GM12892 (cell line): ENCODE measurements at regions not wholly inside any gene's neighbourhood (a gene's known extent, or its start where the extent isn't known, plus 50 kb on each side); places are given as distances from the start of the nearest gene placed in this dataset.

Experiments
- DNase-seq: peaks from one replicate; pipeline ENCODE4 v3.0.0; 2011; ENCODE audit not compliant: insufficient read length
- FAIRE-seq: peaks from 2 replicates; lab custom pipeline; 2011; peaks lifted over from hg19 to GRCh38; lab: Jason Lieb, UNC
- POLR2A ChIP-seq: IDR thresholded peaks from 2 replicates; pipeline ENCODE4 v1.6.1; 2011; ENCODE audit warnings: low read depth, low read length, control low read depth
- POLR2AphosphoS5 ChIP-seq: IDR thresholded peaks from 2 replicates; pipeline ENCODE4 v1.6.1; 2011; ENCODE audit warnings: low read depth, low read length, control low read depth
- TAF1 ChIP-seq: IDR thresholded peaks from 2 replicates; pipeline ENCODE4 v1.6.1; 2011; ENCODE audit warnings: low read depth, mild to moderate bottlenecking, control low read depth, low read length, borderline replicate concordance

DNA sequence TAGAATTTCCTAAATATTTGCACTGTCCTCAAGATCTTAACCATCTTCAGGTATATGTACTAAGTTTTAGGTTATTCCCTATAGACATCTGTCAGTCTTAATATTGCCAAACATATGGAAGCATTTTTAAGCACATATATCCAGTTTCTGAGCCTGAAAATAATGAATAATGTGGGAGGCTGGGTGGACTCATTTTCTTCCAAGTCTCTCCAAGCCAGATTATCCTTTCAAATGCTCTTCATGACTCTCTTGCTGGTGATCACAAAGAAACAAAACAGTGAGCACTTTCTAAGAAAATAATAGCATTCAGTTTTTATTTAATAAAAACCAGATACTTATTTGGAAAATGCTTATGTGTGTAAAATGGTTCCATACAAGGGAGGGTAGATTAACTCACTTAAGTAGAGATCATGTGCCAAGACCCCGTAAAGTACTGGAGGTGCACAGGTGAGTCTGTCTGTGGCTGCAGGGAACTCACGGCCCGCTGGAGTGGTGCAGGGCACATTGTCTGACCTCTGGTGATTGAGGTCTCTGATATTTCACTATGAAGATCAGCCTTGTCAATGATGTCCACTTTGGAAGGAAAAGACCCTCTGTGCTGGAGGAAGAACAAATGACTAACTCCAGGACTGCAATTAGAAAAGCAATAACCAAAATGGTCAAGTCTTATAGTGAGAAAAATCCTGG lies 161.6 kb downstream of the TMEM18 start:
- FAIRE-seq (no peak), DNase-seq (no peak)
- TF ChIP-seq TAF1 = no peak
- no peak for TF ChIP-seq POLR2AphosphoS5
- no peak for TF ChIP-seq POLR2A

DNA sequence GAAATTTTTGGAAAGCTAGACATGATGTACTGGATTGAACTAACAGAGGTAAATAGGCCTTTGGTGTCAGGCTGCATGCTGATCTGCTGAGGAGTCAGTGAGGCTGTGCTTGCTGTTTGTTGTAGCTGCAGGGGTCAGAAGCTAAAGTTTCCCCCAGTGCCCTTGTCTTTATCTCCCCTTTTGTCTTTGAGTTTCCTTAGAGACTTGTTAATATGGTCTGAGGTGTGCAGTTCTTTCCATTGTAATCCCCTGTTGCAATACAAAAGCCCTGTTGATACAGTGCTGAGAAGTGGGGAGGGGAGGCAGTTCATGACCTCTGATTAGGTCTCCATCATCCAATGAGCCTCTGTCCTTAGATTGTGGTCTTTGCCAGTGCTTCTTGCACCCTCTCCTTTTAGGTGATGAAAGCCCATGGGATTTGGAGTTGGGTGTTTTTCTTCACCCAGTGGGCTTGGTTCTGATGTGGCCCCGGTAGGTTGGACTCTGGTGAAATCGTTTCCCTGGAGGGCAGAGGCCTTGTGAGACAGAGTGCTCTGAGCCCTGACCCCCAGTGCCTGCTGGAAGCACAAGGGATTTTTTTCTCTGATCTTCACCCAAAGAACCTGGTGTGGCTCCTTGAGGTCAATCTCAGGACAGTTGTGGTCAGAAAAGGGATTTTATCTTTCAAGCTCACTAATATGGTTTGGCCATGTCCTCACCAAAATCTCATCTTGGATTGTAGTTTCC lies 163.1 kb downstream of the TMEM18 start:
- DNase-seq (no peak), FAIRE-seq (no peak)
- TF ChIP-seq TAF1 (no peak), POLR2AphosphoS5 (no peak), POLR2A (no peak)

DNA sequence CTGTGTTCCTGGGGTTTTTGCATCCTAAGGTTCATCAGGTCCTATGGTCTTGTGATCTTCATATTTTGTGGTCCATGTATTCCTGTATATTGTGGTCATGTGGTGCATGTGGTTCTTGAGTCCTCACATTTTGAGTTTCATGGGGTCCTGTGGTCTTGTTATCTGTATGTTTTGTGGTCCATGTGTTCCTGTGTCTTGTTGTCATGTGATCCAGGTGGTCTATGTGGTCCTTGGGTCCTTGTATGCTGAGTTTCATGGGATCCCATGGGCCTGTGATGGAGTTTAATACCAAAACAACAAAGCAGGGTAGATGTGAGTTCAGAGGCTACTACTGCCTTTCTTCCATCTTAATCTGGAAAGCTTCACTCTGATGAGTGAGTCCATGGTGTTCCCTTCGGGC lies 166.4 kb downstream of the TMEM18 start:
- TF ChIP-seq POLR2A (no peak), TAF1 (no peak), POLR2AphosphoS5 (no peak)
- DNase-seq = no peak
- FAIRE-seq = no peak

GRCh38 chr2:509888-510287 lies 167.3 kb downstream of the TMEM18 start:
- TF ChIP-seq TAF1 (no peak), POLR2A (no peak), POLR2AphosphoS5 (no peak)
- DNase-seq = no peak
- FAIRE-seq = no peak

DNA sequence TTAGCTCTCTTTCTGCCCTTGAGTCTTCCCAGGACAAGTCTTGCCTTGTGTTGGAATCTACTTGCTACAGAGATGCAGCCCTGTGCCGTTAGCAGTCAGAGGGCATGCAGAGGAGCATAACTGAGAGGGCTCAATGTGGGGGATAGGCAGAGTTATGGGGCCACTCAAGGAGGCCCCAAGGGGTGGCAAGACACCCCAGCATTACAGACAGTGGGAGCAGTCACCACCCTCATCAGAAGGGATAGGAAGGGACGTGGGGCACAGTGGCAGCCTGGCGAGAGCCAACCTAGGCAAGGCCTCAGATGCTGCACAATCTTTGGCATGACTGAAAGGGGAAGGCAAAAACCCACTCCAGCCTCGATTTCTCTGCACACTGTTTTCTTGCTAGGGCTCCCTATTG lies 169.1 kb downstream of the TMEM18 start:
- FAIRE-seq (no peak), DNase-seq (no peak)
- no peak for TF ChIP-seq POLR2A
- no peak for TF ChIP-seq POLR2AphosphoS5
- TF ChIP-seq TAF1 = no peak

- TF ChIP-seq POLR2A (no peak), POLR2AphosphoS5 (no peak), TAF1 (no peak)
- DNase-seq = no peak
- FAIRE-seq = no peak
Observed at GRCh38 chr2:506866-507265, 170.3 kb downstream of the TMEM18 start.

GRCh38 chr2:506451-506850 lies 170.8 kb downstream of the TMEM18 start:
- TF ChIP-seq POLR2AphosphoS5 (no peak), POLR2A (no peak), TAF1 (no peak)
- DNase-seq = no peak
- no peak for FAIRE-seq

GRCh38 chr2:505941-506340 lies 171.3 kb downstream of the TMEM18 start:
- TF ChIP-seq TAF1 = no peak
- no peak for TF ChIP-seq POLR2A
- no peak for TF ChIP-seq POLR2AphosphoS5
- DNase-seq = no peak
- no peak for FAIRE-seq

- TF ChIP-seq TAF1 = no peak
- no peak for TF ChIP-seq POLR2AphosphoS5
- no peak for TF ChIP-seq POLR2A
- FAIRE-seq = no peak
- DNase-seq = no peak
Observed at GRCh38 chr2:503288-503999, 173.8 kb downstream of the TMEM18 start.

- TF ChIP-seq POLR2AphosphoS5 (no peak), POLR2A (no peak), TAF1 (no peak)
- DNase-seq (no peak), FAIRE-seq (no peak)
Observed at GRCh38 chr2:502831-503230, 174.4 kb downstream of the TMEM18 start.

DNA sequence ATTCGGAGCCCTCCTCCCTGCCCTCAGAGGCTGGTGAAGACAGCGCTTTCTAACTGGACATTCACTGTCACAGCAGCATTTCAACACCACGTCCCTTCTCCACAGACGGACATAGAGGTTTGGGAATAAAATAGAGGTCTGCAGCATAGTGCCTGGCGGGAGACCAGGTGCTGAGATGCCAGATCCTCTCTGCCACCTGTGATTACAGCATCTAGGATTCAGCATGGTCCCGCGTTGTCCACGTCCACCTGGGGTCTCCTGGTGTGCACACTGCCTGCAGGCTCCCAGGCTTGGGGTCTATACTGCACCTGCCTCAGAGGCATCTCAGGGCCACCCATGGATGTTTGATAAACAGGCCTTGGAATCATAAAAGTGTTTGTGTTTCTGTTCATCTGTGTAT lies 175.5 kb downstream of the TMEM18 start:
- no peak for FAIRE-seq
- no peak for TF ChIP-seq POLR2AphosphoS5
- TF ChIP-seq TAF1 = no peak
- no peak for TF ChIP-seq POLR2A

GRCh38 chr2:501130-501529 lies 176.1 kb downstream of the TMEM18 start:
- no peak for DNase-seq
- FAIRE-seq = no peak
- no peak for TF ChIP-seq POLR2AphosphoS5
- TF ChIP-seq TAF1 = no peak
- TF ChIP-seq POLR2A = no peak

More for the DNA sequence above, 175.5 kb downstream of the TMEM18 start:
- no peak for DNase-seq
